Fibroblast of peridontal ligament (primary cell): ENCODE measurements at regions not wholly inside any gene's neighbourhood (a gene's known extent, or its start where the extent isn't known, plus 50 kb on each side); places are given as distances from the start of the nearest gene placed in this dataset.
"Not testable (repeated sequence)": the region's sequence is repeated elsewhere in the genome, so short reads cannot be mapped to it uniquely, and the experiment has no call there.

Experiments used
- DNase-seq: peaks from one replicate; pipeline ENCODE4 v3.0.0-alpha.2; 2010; ENCODE audit errors: extremely low read depth

- no peak for DNase-seq
These were observed 101.8 kb downstream of the RPLP1 start for GRCh38 chr15:69554279-69554961.

- DNase-seq = no peak
These were observed 102.5 kb downstream of the RPLP1 start for GRCh38 chr15:69555080-69555479.

GRCh38 chr15:69556344-69556743 lies 103.7 kb downstream of the RPLP1 start:
- DNase-seq = no peak

- peak; percentile 99 for DNase-seq
These were observed 104.5 kb downstream of the RPLP1 start for GRCh38 chr15:69557020-69557706.

- no peak for DNase-seq
These were observed 105.2 kb downstream of the RPLP1 start for GRCh38 chr15:69557707-69558409.

GRCh38 chr15:69559440-69560190 lies 107.0 kb downstream of the RPLP1 start:
- DNase-seq = peak; percentile 58

- DNase-seq = no peak
These were observed 108.6 kb downstream of the RPLP1 start for GRCh38 chr15:69561071-69561784.

- no peak for DNase-seq
These were observed 109.5 kb downstream of the RPLP1 start for GRCh38 chr15:69562116-69562515.

GRCh38 chr15:69562564-69562963 lies 109.9 kb downstream of the RPLP1 start:
- no peak for DNase-seq

- no peak for DNase-seq
These were observed 112.5 kb downstream of the RPLP1 start for GRCh38 chr15:69565066-69565655.

GRCh38 chr15:69567238-69567760 lies 114.7 kb downstream of the RPLP1 start:
- not testable (repeated sequence) for DNase-seq

GRCh38 chr15:69568173-69569009 lies 115.8 kb downstream of the RPLP1 start:
- DNase-seq = peak; percentile 52

GRCh38 chr15:69570454-69570853 lies 117.8 kb downstream of the RPLP1 start:
- DNase-seq = no peak

GRCh38 chr15:69570997-69571396 lies 118.4 kb downstream of the RPLP1 start:
- no peak for DNase-seq

- not testable (repeated sequence) for DNase-seq
These were observed 120.7 kb downstream of the RPLP1 start for GRCh38 chr15:69573278-69573677.

- peak; percentile 37 for DNase-seq
These were observed 121.3 kb downstream of the RPLP1 start for GRCh38 chr15:69573815-69574475.

GRCh38 chr15:69574506-69574905 lies 121.9 kb downstream of the RPLP1 start:
- DNase-seq = no peak

GRCh38 chr15:69575387-69575786 lies 122.8 kb downstream of the RPLP1 start:
- no peak for DNase-seq

- DNase-seq = no peak
These were observed 123.5 kb downstream of the RPLP1 start for GRCh38 chr15:69576035-69576526.
